Activated CD4-positive, alpha-beta T cell treated with anti-CD3 and anti-CD28 coated beads, Interleukin-2, amount 50 U/mL, for 1 hour (primary cell): ENCODE measurements at regions not wholly inside any gene's neighbourhood (a gene's known extent, or its start where the extent isn't known, plus 50 kb on each side); places are given as distances from the start of the nearest gene placed in this dataset.
"Not testable (repeated sequence)": the region's sequence is repeated elsewhere in the genome, so short reads cannot be mapped to it uniquely, and the experiment has no call there.

Source experiments
- DNase-seq: peaks from one replicate; pipeline ENCODE4 v3.0.0-alpha.2; 2020

DNA sequence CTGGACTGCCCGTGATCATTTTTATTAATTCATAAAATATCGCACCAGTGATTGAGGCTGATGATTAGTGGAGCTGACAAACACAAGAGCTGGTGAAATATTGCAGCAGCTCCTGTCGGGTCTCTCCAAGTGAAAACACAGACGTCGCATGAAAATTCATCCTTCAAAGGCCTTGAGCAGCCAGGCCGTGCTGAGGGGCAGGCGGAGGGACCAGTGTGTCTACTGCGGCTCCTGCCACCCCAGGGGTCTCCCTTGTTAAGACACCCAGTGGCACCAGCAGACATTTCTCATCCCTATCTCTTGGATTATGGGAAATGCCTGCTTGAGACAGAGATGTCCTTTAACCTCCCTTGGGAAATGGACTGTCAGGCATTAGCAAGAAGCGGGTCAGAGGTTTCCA lies 289.4 kb upstream of the TLE3 start:
- DNase-seq = no peak

DNA sequence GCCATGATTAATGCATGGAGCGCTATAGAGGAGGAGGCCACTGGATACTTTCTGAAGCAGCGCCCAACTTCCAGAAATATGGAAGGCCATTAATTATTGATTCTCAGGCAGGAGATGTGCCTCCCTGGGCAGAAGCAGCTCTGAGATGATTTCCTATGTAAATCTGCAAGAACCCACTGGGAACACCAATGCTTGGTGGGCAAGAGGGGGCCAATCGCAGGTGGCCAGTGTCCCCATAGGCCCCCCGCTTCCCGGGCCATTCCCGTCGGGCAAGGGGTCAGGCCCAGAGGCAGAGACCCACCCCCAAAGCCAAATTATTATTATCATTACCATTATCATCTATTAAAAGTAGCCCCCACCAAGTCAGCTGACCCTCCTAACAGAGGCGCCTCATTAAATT lies 288.0 kb upstream of the TLE3 start:
- DNase-seq = no peak

DNA sequence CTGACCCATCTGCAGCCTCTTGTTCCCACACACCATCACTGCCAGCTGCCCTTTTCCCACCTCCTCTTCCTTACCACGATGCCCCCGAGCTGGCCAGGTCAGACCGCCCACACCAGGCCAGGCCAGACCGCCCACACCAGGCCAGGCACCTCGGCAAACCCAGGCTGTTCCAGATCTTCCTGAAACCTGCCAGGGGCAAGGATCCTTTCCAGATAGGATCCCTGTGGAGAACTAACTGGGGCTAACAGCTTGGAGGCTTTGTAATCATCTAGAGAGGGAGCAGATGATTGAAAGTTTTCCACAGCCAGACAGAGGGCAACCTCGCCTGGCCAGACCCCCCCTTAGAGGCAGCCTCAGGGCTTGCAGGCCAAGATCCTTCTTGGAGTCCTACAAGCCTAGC lies 287.3 kb upstream of the TLE3 start:
- DNase-seq = no peak

DNA sequence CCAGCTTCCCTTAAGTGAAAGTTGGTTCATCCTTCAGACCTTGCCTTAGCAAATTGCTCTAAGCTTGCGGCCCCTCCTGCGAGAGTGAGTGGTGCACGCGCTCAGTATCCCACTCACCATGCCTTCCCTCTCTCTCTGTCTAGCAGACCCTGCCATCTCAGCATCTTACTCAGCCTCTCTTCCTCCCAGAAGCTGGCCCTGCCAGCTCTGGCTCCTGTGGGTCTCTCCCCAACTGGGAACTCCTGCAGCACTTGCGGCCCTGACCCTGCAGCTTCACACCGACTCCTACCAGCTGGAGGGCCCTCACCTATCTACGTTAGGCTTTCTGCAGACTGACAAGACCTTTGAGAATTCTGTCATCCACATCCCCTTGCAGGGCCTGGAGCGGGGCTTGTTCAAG lies 286.1 kb upstream of the TLE3 start:
- no peak for DNase-seq

DNA sequence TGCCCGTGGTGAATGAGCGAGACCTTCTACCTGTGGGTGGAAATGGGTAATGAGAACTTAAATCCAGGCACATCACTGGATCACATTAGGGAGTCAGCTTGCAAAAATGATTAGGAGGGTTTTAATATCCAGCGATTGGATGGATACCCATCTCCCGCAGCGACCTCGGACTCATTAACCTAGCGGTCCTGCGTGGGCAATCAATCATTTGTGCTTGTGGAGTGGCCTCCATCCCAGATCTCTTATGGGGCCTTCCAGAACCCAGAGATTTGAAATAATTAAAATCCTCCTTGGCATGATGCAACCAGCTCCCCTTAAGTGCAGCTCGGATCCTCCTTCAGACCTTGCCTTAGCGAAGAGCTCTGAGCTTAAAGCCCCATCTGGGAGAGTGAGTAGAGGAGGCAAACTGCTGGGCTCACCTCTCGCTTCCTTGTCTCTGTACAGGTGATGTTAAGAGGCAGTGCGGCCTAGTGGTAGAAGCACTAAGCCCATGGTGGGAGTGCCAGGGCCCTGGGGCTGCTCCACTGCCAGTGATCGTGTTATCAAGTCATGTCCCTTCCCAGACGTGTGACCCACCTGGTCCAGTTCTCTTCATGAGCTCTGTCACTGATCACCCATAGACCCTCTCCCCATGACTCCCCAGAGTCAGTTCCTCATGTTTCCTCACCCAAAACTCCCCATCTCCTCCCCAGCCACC lies 285.2 kb upstream of the TLE3 start:
- DNase-seq = no peak

DNA sequence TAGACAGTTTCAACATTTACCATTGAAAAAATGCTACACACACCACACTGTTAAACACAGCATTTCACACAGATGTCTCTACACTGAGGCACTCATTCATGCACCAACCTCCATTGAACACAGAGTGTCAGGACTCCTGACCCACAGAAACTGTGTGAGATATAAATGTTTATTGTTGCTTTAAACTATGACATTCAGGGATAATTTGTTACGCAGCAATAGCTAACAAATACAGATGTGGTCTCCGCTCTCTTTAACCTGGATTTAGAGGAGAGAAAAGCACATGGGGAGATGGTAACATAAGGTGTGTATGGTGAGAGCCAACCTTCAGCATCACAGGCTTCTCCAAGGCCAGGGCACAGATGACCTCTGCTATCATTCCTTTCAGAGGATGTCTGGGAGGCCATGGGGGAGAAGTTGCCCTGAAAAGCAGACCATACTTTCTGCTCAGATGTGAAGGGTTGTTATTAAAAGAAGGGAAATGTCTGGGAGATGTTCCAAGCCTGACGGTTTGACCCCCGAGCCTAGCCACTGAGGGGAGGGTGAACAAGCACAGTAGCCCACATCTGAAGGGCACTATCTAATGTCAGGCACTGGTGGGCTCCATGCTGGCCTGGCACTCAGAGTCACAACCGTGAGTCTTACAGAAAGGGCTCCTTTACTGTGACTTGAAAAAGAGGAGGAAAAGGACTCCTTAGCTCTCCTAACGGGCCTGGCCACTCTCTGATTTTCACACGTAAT lies 284.5 kb upstream of the TLE3 start:
- DNase-seq = no peak

DNA sequence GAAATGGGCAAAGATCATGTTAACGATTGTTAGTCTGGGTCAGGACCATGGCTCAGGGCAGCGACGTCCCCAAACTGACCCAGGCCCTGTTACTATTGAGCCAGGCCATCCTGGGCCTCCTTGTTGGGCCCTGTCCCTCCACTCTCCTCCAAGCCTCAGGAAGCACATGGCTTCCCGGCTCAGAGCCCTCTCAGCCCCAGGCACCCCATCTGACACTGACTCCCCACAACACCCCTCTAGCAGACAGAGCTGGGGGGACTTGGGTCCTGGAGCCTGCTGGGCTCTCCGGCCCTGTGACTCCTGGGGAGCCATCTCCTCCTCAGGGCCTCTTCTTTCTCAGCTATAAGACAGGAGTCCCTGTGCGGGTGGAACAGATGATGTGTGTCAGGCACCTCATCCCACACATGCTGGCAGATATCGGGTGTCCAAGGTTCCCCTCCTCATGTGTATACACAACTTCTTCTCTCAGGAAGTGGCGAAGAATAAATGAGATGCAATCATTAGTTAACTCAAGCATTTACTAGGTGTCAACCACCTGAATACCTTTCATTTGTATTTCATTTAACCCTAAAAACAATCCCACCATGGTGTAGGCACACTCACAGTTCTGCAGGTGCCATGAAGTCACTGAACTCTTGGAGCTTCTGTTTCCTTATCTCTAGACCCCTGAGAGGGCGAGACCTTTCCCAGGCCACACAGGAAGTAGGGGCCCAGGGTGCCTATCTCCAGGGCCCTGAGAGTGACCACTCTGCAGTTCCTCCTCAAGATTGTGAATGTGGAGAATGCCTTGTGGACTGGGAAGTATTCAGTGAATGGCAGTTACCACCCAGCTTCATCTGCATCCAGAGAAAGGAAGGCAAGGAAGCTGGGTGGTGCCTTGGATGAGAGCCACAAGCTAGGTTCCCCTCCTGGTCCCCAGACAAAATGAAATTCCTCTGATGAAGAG lies 282.5 kb upstream of the TLE3 start:
- DNase-seq = no peak

DNA sequence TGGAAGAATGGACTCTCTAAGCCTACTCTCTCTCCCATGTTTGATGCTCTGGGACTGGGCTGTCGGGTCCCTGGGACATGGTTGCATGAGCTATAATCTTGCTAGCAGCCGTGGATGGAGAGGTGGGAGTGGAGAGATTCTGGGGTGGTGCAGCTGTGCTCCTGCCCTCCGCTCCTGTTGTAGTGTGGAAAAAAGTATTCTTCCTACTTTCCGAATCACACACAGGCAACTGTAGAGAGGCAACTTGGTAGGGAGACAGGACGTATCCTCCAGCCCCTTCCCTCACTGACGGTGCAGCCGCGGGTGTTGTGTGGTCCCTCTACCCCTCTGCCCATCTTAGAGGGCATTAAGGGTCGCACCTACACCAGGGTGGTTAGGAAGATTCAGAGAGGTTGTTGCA lies 281.4 kb upstream of the TLE3 start:
- no peak for DNase-seq

DNA sequence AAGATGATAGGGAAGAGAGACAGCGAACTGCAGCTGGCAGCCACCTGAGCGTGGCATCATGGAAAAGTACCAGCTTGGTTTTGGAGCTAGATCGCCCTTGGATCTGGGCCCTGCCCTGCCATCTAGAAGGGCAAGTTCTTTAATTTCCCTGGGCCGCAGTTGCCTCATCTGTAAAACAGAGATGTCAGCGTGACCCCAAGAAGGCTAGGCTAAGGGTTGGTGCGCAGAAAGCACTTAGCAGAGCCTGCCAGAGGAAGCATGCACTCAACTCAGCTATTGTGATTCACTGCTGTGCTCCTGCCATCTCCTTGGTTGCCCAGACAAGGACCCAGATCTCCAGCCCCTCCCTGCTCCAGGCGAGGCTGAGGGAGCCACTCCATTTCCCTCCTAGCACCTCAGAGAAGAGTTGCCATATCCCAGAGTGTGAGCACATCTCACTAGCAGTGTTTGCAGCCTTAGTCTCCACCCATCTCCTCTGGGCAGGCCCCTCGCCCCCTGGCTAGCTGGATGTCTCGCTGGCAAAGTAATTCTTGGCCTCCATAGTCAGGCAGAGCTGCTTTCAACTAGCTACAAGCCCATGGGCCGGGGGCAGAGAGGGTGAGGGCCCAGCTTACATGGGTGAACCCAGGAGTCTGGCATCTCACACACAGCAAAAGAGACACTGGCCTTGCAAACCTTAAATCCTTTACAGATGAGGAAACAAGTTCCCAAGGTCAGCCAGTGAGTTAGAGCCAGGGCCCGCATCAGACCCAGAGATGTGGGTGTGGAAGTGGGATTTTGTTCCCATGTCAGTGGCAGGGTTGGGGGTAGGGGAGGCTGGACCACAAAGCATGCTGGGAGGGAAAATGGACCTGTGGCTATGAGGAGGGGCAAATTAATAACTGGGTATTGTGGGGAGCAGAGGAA lies 280.7 kb upstream of the TLE3 start:
- DNase-seq = no peak

DNA sequence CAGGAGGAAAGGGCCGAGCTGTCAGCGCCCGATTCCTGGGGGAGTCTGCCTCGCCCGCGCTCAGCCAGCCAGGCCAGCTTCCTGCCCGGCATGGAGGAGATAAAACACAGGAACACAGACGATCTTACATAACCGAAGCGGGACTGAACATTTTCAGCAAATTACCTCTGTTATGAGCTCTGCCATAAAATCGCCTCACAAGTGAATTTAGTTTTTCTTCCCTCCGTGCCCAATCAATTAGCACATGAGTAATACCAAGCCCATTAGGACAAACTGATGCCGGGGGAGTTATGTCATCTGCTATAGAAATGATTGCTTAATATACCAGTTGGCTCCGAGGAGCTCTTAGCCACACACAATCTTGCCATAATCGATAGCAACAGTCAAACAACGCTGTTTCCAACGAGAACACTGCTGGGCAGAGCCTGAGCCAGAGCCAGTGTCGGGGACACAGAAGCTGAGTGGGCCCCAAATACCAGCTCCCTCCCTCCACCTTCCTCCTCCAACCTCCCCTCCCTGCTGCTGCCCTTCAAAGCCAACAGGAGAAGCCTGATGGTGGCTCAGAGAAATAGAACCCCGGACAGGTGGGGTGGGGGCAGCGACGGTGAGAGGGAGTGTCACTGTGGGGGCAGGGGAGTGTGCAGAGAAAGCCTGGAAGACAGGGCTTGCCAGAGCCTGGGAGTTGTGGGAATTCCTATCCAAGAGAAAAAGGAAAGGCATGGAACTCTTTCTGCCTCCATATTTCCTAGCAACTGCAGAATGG lies 279.4 kb upstream of the TLE3 start:
- DNase-seq = no peak

DNA sequence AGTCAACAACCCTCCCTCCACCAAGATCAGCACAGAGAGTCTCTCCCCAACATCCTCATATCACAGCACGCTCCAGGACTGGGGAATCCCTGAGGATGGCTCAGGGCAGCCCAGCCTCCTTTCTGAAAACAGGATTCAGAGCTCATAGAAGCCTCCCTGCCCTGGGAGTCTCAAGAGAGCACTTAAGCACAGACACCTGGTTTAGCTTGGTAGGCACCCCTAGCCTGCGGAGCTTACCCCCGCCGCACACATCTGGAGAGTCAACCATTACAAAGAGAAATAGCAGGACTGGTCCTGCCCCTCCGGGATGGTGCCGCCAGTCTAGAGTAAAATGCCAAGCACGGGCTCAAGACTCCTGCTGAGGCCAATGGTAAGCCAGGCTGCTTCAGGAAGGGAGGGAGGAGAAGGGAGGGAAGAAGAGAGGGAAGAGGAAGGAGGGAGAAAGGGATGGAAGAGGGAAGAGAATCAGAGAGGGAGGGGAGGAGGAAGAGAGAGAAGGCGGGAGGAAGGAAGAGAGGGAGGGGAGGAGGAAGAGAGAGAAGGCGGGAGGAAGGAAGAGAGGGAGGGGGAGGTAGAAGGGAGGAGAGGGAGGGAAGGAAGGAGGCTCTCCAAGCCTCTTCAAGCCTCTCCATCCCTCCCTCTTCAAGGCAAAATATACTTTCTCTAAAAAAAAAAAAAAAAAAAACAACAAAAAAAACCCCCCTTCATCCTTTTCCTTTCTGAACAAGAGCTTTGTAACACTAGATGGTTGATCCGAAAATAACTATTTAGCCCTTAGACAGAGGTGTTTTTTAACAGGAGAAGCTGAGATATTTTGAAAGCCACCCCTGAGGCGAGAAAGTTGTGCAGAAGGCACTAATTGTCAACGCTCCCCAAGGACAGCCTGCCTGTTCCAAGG lies 278.6 kb upstream of the TLE3 start:
- no peak for DNase-seq

DNA sequence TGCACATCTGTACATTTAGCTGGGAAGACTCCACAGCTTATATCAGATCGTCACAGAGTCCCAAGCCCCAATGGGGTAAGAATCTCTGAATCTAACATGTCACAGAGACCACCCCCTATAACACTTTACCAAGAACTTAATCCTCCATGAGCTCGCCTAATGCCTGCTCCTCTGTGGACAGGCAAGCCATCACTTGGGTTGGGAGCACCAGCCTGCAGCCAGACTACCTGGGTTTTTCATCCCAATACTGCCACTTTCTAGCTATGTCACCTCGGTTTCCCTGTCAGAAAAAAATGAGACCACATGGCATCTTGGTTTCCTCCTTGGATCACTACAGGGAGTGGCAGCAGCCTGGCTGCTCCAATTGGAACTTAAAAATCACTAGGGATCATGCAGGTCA lies 277.9 kb upstream of the TLE3 start:
- no peak for DNase-seq

DNA sequence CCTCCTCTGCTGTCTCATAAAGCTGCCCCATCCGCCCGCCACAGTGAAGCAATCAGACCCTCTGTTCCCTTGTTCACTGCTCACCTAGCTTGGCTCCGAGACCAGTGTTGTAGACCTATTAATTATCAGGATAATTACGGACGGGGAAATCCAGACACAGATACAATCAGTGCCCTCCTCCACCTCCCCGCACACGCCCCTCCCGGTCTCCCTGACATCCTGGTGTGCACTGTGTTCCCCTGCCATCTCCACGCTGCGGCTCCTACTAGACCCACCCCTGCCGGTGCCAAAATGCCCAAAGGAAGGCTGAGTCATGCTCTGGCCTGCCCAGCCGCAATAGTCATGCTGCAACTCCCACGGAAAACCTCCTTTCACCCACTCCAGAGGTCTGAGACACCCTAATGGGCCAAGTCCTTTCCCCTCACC lies 277.3 kb upstream of the TLE3 start:
- DNase-seq = no peak

DNA sequence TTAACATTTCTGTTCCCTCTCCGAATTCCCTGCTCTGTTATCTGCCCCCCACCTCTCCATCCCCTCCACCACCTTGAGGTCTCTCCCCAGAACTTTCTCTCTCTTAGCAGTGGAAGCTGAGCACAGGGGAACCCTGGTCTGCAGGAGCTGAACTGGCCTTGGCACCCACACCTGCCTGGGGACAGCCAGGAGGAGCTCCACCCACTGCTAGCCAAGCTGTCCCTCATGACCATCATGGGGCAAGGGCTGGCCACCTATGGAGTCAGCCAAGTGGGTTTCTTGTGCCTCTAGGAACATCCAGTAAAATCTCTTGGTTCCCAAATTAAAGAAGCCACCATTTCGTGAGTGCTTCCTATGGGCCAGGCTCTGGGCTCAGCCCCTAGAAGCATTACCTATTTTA lies 276.4 kb upstream of the TLE3 start:
- no peak for DNase-seq

DNA sequence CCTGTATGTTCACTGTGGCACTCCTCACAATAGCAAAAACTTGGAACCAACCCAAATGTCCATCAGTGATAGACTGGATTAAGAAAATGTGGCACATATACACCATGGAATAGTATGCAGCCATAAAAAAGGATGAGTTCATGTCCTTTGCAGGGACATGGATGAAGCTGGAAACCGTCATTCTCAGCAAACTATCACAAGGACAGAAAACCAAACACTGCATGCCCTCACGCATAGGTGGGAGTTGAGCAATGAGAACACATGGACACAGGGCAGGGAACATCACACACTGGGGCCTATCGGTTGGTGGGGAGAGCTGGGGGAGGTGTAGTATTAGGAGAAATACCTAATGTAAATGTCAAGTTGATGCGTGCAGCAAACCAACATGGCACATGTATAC lies 275.7 kb upstream of the TLE3 start:
- DNase-seq = not testable (repeated sequence)

DNA sequence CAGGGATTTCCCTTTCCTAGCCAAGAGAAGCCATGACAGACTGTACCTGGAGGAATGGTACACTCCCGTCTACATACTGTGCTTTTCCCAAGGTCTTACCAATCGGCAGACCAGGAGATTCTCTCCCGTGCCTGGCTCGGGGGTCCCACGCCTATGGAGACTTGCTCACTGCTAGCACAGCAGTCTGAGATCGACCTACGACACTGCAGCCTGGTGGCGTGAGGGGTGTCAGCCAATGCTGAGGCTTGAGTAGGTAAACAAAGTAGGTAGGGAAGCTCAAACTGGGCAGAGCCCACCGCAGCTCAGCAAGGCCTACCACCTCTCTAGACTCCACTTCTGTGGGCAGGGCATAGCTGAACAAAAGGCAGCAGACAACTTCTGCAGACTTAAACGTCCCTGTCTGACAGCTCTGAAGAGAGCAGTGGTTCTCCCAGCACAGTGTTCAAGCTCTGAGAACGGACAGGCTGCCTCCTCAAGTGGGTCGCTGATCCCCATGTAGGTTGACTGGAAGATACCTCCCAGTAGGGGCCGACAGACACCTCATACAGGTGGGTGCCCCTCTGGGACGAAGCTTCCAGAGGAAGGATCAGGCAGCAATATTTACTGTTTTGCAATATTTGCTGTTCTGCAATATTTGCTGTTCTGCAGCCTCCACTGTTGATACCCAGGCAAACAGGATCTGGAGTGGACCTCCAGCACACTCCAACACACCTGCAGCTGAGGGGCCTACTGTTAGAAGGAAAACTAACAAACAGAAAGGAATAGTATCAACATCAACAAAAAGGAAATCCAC lies 270.4 kb upstream of the TLE3 start:
- not testable (repeated sequence) for DNase-seq

DNA sequence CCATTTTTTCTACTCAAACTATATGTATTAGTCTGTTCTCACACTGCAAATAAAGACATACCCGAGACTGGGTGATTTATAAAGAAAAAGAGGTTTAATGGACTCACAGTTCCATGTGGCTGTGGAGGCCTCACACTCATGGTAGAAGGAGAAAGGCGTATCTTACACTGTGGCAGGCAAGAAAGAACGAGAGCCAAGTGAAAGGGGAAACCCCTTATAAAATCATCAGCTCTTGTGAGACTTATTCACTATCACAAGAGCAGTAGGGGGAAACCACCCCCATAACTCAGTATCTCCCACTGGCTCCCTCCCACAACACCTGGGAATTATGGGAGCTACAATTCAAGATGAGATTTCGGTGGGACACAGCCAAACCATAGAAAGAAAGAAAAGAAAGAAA lies 266.3 kb upstream of the TLE3 start:
- DNase-seq = not testable (repeated sequence)

DNA sequence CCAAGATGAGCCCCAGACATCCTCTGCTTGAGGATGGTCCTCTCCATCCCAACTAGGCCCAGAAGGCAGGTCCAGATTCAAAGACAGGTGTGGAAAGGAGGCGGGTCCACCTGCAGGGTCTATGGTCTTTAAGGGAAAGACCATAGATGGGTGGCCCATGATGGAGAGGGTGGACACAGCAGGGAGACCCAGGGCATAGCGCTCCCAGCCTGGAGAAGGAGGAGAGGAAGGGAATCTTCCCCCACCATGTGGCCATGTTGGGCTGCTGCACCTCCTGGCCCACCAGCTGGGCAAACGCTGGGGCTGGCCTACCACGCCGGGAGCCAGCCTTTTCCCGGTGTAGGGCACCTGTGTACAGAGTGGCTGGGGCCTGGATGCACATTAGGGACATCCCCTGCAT lies 265.2 kb upstream of the TLE3 start:
- DNase-seq = no peak

DNA sequence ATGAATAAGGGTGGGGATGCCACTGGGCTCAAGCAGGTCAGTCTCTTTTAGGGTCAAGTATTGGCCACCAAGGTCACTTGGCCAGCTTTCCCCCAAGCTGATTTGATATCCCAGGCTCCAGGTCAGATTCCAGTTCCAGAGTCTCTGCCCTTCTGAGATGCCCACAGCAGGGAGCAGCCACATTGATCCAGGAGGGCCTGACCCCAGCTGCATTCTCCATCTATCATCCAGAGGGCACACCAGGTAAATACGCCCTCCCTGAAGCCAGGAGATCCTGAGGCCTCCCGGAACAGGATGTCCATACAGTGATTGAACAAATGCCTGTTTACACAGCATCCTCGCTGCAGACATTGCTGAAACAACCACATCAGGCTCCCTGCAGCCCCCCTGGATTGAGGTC lies 264.6 kb upstream of the TLE3 start:
- no peak for DNase-seq

DNA sequence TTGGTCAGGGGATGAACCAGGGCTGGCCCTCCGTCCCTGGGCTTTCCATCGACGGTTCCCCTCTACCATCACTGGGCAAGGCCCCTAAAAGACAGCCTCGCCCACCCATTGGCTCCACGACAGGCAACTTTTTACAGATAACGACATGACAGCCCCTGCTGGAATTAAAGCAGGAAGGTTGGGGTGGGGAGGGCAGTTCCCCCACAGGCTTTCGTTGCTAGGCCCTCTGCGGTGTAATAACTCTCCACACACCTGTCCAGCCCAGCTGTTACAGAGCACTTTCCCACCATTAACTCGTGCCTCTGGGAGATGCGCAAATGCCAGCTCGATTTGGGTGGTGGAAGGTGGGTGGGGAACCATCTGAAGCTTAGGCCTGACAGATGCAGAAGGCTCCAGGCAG lies 264.2 kb upstream of the TLE3 start:
- DNase-seq = no peak
